NCI-H2171 treated with DMSO at 0.1 percent for 48 hours (cell line): ENCODE measurements at regions not wholly inside any gene's neighbourhood (a gene's known extent, or its start where the extent isn't known, plus 50 kb on each side); places are given as distances from the start of the nearest gene placed in this dataset.
A peak's percentile ranks its signal among the peaks of the same experiment; 100 is the strongest.
"Not testable (repeated sequence)": the region's sequence is repeated elsewhere in the genome, so short reads cannot be mapped to it uniquely, and the experiment has no call there.

Experiments used
- DNase-seq: peaks from one replicate; lab custom pipeline; 2025; lab: John Stamatoyannopoulos, UW

DNA sequence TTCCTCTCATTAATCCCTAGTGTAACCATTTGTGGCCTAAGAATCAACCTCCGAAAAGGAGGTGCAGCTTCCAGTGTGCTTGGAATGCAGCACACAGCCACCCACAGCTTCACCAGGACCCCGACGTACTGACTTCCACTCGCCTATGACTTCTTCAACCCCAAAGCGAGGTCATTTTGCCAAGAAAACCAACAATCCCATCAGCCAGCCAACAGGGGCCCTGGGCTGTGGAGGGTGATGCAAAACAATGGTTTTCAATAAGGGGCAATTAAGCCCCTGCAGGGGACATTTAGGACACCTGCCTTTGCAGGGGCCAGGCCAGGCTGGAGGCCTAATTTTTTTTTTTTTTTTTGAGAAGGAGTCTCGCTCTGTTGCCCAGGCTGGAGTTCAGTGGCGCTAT is 158.1 kb upstream of the SKOR2 start:
- no peak for DNase-seq

DNA sequence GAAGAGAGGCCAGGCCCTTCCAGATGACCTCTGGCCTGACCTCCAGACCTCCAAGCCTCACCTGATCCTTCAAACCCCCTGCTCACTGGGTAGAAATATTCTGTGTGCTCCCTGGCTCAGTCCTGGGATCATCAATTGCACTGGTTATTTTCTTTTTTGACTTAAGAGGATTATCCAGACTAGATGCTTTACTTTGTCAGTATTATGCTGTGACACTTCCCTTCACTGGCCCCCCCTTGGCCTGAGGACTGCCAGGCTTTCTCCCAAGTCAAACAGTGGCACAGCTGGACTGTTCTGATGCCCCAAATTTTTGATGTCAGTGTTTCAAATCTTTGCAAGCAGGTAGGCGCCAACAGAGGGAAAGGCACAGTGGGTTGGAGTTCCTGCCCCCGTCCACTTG is 156.3 kb upstream of the SKOR2 start:
- DNase-seq, result no peak

DNA sequence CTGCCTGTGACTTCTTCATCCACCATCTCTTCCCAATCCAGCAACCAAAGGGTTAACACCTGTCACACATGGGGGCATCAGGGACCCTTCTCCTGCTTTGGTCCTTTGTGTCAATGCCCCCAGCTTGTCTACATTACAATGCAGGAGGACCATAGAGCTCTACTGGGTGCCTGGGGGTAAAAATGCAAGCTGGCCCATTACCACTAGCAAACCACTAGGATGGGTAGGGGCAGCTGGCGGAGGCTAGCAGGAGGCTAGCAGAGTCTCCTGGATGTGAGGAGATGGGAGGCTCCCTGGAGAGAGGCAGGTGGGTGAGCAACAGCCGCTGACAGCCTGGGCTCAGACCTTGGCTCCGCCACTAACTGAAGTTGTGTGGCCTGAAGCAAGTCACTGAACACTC is 153.4 kb upstream of the SKOR2 start:
- no peak for DNase-seq

DNA sequence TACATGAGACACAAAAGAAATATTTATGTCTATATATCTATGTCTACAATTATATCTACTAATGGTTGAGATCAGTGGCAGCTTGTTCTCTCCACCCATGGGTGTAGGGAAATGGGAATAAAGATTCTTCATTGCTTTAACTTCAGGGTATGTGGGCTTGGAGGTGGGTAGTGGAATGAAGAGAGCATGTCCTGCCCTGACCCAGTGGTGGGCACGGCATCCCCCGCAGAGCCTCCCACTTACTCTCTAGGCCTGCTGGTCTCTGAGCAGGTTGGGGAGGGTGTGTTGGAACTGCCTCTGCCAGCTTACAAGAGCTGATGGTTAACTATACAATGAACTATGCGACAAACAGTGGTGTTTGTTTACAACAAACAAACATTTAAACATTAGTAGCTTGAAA is 152.5 kb upstream of the SKOR2 start:
- DNase-seq, result no peak

DNA sequence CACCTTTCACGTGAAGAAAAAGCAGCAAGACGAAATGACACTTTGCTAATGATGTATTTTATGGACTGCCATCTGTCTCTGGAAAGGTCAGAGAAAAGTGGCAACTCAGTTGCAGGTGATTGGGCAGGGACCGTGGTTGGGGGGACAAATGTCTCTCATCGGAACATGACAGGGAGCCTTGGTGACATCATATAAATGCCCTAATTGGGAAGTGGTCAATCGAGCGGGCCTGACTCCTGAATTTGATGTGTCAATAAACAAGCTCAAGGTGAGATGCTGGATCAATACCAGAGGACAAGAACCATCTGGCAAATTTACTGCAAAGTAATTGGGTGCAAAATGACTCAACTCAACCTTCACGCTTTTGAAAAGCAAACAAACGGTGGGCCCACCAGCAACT is 151.9 kb upstream of the SKOR2 start:
- DNase-seq, result peak; percentile 7

DNA sequence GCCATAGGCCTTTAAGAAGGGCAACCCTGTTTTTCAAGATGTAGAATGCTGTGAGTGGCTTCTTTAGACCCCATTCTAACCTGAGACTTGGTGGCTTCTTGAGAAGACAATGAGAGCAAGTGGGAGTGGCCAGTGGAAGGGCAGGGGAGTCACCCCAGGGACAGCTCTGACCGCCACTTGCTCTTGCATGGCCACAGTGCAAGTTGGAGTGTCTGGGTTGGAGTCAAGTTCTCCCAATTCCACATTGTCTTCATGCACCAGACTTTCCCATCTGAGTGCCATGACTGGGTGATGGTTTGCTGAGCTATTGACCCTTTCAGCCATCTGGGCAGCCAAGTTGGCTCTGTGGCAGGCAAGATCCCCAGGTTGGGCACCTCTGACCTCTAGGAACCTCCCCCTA is 148.0 kb upstream of the SKOR2 start:
- no peak for DNase-seq

DNA sequence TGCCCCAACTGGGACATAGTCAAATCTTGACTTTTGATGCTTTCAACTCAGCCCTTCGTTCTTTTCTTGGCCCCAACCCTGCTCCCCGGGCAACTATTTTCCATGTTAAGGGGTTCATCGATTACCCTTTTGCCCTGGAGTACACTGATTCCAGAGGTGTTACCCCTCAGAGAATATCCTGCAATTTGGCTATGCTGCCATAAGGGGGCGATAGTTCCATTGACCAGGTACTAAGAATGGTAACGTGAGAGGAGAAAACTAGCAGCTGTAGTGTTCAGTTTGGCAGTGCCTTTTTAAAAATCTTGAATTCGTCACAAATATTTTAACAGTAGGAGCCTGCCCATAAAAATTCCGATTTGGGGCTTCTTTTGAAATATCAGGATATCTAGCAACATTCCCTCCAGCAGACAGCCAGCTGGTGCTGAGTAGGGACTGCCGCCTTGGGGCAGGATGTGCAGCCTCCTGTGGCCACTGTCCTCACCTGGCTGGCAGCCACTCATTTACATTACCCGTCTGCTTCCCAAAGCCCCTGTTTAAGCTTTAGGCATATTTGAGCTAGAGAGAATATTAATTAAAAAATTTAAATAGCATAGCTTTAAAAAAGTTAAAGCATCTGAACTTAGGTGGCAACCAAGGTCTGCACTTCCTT is 146.3 kb upstream of the SKOR2 start:
- DNase-seq, result no peak

DNA sequence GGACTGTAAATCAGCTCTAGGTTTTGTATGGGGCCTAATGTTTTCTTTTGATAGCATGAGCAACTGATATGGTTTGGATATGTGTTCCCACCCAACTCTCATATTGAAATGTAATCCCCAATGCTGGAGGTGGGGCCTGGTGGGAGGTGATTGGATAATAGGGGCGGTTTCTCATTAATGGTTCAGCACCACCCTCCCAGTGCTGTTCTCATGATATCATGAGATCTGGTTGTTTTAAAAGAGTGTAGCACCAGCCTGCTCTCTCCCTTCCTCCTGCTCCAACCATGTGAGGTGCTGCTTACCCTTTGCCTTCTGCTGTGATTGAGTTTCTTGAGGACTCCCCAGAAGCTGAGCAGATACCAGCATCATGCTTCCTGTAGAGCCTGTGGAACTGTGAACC is 140.2 kb upstream of the SKOR2 start:
- no peak for DNase-seq

DNA sequence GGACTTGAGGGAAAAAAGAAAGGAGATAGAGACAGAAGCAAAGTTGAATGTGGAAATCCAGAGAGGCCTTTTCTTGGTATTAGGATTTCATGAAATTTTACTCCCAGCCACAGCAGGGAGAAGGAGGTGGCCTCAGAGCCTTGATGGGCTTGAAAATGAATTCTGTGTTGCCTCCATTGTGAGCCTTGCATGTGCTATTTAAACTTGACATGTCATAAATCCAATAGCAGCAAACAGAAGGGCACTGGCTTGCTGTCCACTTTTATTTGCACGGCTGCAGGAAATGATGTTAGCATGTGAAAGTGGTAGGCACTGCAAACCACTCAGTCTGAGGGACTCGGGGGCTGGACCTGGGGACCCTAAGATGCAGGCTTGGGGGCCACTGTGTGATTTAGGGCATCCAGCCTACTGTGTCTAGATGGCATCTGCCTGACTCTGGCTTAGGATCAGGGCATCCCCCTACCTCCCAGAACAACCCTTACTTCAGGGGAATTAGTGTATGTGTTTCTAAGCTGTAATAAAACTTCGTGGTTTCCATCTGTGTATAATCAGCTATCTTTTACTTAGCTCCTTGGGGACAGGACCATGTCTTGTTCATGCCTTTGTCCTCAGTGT is 139.1 kb upstream of the SKOR2 start:
- no peak for DNase-seq

DNA sequence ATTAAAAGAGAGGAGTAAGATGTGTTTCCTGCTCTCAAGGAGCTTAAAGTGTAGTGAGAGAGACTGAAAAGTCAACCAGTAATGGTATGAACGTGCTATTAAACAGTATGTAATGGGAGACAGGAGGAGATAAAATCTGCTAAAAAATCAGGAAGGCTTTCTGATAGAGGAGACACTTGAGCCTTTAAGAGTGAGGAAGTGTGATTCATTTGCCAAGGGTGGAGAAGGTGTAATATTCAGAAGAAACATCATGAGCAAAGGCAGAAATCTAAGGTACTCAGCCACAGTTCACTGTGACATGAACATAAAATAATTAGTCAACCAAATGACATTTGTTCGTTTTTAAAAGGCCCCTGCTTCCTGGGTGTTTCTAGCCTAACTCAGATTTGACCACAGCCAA is 137.8 kb upstream of the SKOR2 start:
- DNase-seq, result no peak

DNA sequence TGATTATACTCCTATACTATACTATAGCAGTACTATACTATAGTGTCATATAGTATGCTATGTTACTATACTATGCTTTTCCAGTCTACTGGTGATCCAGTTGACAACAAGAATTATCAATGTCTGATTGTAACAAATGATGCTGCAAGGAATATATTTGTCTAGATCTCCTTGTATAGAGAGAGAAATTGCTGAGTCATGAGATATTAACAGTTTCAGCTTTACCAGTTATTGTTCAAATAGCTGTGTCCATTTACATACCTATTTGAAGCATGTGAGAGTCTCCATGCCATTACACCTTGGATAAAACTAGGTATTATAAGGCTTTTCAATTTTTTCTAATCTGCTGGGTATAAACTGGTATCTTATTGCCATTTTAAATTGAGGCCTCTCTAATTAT is 136.4 kb upstream of the SKOR2 start:
- no peak for DNase-seq

DNA sequence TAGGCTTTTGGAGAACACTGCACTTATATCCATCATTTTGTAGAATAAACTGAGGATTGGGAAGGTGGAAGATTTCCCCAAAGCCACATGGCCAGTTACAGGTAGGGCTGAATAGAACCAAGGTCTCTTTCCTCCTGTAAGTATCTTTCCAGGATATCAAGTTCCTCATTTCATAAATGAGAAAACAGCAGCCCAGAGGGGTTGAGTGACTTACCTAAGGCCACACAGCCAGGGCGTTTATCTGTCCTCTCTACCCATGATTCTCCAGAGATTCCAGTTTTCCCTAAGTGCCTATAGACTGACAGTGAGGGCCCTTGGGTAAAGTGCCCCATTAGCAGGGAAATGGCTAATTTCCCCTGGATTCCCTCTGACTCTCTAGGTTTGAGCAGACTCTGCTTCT is 132.3 kb upstream of the SKOR2 start:
- DNase-seq, result no peak

DNA sequence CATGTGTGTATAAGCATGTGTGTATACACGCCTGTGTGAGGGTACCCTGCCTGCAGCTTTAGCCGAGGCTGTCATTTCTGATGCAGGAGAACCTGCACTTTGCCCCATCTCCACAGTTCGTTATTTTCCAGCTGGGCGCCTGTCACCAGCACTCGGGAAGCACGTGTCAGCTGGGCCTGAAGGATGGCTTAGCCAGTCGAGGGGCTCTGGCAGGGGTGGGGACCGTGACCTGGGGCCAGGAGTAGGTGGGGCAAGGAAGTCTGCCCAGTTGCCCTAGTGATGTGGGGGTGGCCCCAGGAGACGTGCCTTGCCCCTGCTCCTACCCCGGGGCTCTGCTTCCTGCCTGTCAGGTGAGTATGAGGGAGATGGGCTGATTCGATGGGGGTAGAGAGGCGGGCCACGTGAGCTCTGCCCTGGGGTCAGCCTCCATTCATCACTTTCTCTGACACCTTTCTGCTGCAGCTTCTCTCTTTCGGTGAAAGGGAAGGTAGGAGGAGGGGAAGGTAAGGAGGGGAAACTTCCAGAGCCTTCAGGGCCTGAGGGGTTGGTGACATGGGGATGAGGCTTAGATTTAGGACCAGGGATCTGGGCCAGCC is 130.6 kb upstream of the SKOR2 start:
- DNase-seq, result no peak

DNA sequence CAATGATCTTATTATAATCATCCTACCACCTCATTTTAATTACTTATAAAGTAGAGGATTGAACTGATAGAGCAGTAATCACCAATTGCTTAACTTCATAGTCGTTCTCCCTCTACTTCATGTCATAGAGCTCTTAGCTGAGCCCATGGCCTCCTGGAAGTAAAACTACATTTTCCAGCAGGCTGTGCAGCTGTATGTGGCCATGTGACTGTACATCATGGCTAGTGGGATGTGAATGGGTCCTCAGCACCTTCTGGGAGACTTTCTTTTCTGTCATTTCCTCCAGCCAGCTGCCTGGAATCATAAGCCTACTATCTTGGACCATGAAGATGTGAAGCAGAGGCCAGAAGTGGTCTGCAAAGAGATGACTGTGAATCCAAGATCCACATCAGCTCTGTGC is 128.7 kb upstream of the SKOR2 start:
- DNase-seq, result no peak

DNA sequence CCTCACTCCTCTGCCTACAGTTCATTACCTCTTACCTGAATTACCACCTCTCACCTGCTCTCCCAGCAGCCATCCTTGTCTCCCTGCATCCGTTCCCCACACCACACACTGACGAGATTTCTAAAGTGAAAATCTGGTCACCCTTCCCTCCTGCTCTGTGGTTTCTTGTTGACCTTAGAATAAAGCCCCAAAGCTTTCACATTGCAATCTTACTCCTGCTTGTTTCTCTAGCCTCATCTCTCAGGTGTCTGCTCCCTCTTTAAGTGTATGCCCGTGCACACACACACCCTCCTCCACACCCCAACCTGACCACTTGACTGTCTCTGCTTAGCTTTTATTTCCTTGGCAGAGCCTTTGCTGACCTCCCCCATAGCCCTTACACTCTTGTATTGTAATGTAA is 122.0 kb upstream of the SKOR2 start:
- no peak for DNase-seq

DNA sequence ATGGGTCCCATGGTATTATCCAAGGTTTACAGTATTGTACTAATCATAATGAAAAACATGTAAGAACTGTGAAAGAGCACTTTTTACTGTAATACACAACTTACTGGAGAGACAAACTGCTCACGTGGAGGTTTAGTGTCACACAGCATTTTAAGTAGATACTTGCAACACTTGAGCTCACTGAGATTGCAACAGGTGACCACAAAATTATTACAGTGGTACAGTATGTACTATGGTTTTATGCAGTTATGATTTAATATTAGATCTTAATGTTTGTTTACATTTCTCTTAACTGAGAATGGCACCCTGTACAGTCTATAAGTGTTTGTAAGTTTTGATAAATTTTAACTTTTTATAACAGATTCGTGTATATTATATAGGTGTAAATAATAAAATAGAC is 118.6 kb upstream of the SKOR2 start:
- no peak for DNase-seq

DNA sequence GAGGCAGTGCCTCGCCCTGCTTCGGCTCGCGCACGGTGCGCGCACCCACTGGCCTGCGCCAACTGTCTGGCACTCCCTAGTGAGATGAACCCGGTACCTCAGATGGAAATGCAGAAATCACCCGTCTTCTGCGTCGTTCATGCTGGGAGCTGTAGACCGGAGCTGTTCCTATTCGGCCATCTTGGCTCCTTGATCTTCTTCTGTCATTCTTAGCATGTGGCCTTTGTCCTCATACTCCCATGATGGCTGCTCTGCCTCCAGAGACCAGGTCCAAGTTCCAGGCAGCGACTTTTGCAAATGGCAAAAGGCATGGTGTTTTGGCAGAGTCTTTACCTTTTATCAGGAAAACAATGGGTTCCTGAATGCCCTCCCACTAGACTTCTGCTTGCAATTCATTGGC is 102.6 kb upstream of the SKOR2 start:
- DNase-seq, result not testable (repeated sequence)

DNA sequence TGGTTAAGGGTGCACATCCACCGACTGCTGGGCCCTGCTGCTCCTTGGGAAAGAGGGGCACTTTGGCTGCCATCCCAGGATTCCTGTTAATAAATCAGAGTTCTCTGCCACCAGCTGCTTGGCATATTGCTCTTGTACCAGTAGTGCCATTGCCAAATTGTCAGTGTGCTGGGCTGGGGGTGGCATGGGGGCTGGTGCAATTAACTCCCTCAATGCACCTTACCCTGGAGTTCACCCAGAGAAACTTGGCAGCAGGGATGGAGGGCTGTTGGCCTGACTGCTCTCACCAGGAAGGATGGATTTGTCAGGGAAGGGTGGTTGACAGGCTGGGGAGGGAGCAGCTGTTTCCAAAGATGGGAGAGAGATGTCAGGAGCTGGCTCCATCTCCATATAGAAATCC is 94.6 kb upstream of the SKOR2 start:
- no peak for DNase-seq

DNA sequence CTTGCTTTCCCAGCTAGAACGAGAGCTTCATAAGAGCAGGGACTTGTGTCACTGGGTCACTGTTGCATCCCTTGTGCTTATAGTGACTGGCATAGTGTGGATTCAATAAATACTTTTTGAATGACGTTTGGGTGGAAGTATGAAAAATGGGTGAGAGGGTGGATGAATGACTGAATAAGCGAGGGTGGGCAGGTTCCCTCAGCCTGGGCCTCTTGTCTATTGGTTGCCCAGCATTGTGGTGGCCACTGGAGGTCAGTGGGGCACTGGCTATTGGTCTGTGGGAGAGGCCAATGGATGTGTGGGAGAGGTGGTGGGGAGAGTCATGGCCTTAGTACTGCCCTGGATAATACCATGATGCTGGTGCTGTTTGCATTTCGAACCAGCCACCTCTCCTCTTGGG is 93.8 kb upstream of the SKOR2 start:
- no peak for DNase-seq

DNA sequence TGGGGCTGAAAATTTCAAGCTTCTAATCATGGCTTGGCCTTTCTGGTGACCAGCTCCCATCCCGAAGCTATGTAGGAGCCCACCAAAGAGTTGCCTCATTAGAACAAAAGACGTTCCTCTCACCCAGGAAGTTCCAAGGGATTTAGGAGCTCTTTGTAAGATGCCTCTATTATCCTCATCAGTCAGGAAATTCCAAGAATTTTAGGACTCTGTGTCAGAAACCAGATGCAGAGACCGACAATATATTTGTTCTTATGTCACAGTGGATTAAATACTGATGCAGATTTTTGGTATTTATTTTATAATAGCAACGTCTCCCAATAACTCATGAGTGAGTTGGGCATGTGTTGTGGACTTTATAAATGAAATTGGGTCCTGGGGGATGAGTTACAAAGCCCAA is 91.8 kb upstream of the SKOR2 start:
- DNase-seq, result no peak

DNA sequence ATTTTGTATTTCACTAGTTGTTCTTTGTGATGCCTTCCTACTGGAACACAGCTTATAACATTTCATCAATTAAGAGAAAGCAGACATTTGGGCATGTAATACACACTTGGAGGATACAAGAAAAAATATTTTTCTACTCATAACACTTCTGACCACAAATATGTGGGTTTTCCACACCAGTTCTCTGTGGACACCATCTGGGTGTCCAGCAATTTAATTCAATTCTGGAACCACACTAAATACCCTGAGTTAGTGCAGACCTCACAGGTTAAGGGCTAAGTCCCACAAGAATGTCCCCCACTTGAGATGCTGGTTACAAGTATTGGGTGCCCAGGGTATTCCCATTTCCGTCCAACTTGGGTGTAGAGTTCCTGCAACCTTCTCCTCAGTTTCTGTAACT is 91.1 kb upstream of the SKOR2 start:
- no peak for DNase-seq

DNA sequence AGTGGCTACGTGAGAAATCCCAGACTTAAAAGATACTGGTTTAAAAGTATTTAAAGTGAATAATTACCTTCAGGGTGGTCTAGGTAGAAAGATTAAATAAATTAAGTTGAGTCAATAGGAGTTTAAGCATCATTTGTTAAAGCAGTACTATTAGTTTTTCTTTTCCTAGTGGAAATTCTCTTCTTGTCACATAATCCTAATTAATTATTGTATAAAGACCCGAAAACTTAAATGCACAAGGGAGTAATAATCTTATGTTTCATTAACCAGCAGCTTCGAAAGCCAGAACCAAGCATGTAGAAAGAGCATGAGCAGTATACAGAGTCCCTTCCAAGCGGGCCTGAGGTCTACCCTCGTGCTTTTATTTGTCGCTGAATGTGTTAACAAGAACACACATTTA is 90.2 kb upstream of the SKOR2 start:
- no peak for DNase-seq

DNA sequence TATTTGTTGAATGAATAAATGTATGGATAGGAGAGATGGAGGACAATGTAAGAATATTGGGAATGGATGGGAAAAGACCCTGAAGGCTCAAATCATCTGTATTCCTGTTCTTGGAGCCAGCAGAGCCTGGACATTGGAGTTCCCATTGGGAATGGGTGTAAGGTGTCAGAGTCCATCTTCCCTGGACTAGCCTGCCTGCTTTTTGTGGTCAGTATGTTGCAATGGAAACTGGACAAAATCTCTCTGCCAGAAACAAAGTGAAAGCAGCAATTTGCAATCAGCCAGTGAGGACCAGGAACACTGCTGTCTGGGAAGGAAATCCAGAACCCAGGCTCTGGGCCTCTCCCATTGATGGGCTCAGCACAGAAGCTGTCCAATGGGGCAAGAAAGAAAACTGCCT is 83.5 kb upstream of the SKOR2 start:
- DNase-seq, result no peak
